Astrocyte (in vitro differentiated cells and primary cell): ENCODE measurements at regions not wholly inside any gene's neighbourhood (a gene's known extent, or its start where the extent isn't known, plus 50 kb on each side); places are given as distances from the start of the nearest gene placed in this dataset.

Experiments
- DNase-seq: peaks from one replicate; pipeline ENCODE4 v3.0.0-alpha.2; 2010; ENCODE audit warnings: low read depth
- FAIRE-seq: peaks from 2 replicates; lab custom pipeline; 2011; peaks lifted over from hg19 to GRCh38; lab: Jason Lieb, UNC
- H2AFZ ChIP-seq: 2 replicates; pipeline ENCODE4 v1.6.0; 2012; ENCODE audit warnings: low read depth, low read length, inconsistent platforms
- H3K27ac ChIP-seq: 2 replicates; pipeline ENCODE4 v1.5.1; 2011; ENCODE audit warnings: low read depth, low read length, inconsistent platforms
- H3K27me3 ChIP-seq: 2 replicates; pipeline ENCODE4 v1.6.0; 2011; ENCODE audit warnings: low read length, inconsistent platforms; ENCODE audit not compliant: insufficient read depth
- H3K36me3 ChIP-seq: 2 replicates; pipeline ENCODE4 v1.5.1; 2011; ENCODE audit warnings: low read length, inconsistent platforms; ENCODE audit not compliant: insufficient read depth
- H3K4me1 ChIP-seq: 2 replicates; pipeline ENCODE4 v1.5.1; 2011; ENCODE audit warnings: low read length, inconsistent platforms; ENCODE audit not compliant: insufficient read depth
- H3K4me2 ChIP-seq: 2 replicates; pipeline ENCODE4 v1.6.0; 2012; ENCODE audit warnings: low read length, inconsistent platforms
- H3K4me3 ChIP-seq: 2 replicates; pipeline ENCODE4 v1.5.1; 2011; ENCODE audit warnings: low read depth, mild to moderate bottlenecking, low read length, inconsistent platforms; ENCODE audit not compliant: insufficient read depth
- H3K79me2 ChIP-seq: 2 replicates; pipeline ENCODE4 v1.6.0; 2012; ENCODE audit warnings: mild to moderate bottlenecking, low read length, inconsistent platforms; ENCODE audit not compliant: insufficient read depth
- H3K9ac ChIP-seq: 2 replicates; pipeline ENCODE4 v1.6.0; 2012; ENCODE audit warnings: mild to moderate bottlenecking, low read length, inconsistent platforms
- H3K9me3 ChIP-seq: 2 replicates; pipeline ENCODE4 v1.5.1; 2012; ENCODE audit warnings: low read depth, mild to moderate bottlenecking, low read length, inconsistent platforms; ENCODE audit not compliant: insufficient read depth
- H4K20me1 ChIP-seq: 2 replicates; pipeline ENCODE4 v1.6.0; 2012; ENCODE audit warnings: low read length, inconsistent platforms; ENCODE audit not compliant: insufficient read depth
- H3K27ac Mint-ChIP-seq: one replicate; pipeline ENCODE4 v1.8.0; 2021; ENCODE audit warnings: mild to moderate bottlenecking, mixed read lengths; ENCODE audit not compliant: unreplicated experiment
- H3K27me3 Mint-ChIP-seq: one replicate; pipeline ENCODE4 v1.8.0; 2021; ENCODE audit warnings: low read depth, mixed read lengths; ENCODE audit not compliant: unreplicated experiment
- H3K36me3 Mint-ChIP-seq: one replicate; pipeline ENCODE4 v1.8.0; 2021; ENCODE audit warnings: low read depth, mixed read lengths; ENCODE audit not compliant: unreplicated experiment
- H3K4me1 Mint-ChIP-seq: one replicate; pipeline ENCODE4 v1.8.0; 2021; ENCODE audit warnings: low read depth, mixed read lengths; ENCODE audit not compliant: unreplicated experiment
- H3K4me3 Mint-ChIP-seq: one replicate; pipeline ENCODE4 v1.8.0; 2021; ENCODE audit warnings: mild to moderate bottlenecking, moderate library complexity, mixed read lengths; ENCODE audit not compliant: unreplicated experiment
- H3K9me3 Mint-ChIP-seq: one replicate; pipeline ENCODE4 v1.8.0; 2021; ENCODE audit warnings: mild to moderate bottlenecking, mixed read lengths; ENCODE audit not compliant: unreplicated experiment
- EZH2 ChIP-seq: IDR thresholded peaks from 2 replicates; pipeline ENCODE4 v1.6.1; 2012; ENCODE audit warnings: mild to moderate bottlenecking, low read length, inconsistent platforms; ENCODE audit not compliant: insufficient read depth
- TF ChIP-seq, protein P1 (sequence below): IDR thresholded peaks from 2 replicates; pipeline ENCODE4 v1.5.1; 2011; ENCODE audit warnings: low read depth, mild to moderate bottlenecking, inconsistent platforms, low read length, moderate library complexity; ENCODE audit not compliant: insufficient read depth

- Mint-ChIP-seq H3K9me3 (no peaks in the 10 kb centered on the region), H3K4me3 (no peak overlapping the region), H3K27ac (no peak overlapping the region), H3K27me3 (peaks cover 7% of the 10 kb centered on the region), H3K36me3 (no peaks in the 10 kb centered on the region), H3K4me1 (peaks cover 15% of the 10 kb centered on the region)
- no peak for TF ChIP-seq EZH2
- TF ChIP-seq, protein P1, sequence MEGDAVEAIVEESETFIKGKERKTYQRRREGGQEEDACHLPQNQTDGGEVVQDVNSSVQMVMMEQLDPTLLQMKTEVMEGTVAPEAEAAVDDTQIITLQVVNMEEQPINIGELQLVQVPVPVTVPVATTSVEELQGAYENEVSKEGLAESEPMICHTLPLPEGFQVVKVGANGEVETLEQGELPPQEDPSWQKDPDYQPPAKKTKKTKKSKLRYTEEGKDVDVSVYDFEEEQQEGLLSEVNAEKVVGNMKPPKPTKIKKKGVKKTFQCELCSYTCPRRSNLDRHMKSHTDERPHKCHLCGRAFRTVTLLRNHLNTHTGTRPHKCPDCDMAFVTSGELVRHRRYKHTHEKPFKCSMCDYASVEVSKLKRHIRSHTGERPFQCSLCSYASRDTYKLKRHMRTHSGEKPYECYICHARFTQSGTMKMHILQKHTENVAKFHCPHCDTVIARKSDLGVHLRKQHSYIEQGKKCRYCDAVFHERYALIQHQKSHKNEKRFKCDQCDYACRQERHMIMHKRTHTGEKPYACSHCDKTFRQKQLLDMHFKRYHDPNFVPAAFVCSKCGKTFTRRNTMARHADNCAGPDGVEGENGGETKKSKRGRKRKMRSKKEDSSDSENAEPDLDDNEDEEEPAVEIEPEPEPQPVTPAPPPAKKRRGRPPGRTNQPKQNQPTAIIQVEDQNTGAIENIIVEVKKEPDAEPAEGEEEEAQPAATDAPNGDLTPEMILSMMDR = no peak
- Histone ChIP-seq H3K9me3 (no peaks in the 10 kb centered on the region), H3K4me1 (peaks cover 21% of the 10 kb centered on the region), H3K27ac (no peak overlapping the region), H4K20me1 (no peaks in the 10 kb centered on the region), H3K9ac (no peak overlapping the region), H3K36me3 (no peaks in the 10 kb centered on the region), H2AFZ (no peak overlapping the region), H3K4me3 (no peak overlapping the region), H3K27me3 (peaks cover 2% of the 10 kb centered on the region), H3K79me2 (no peaks in the 10 kb centered on the region), H3K4me2 (no peak overlapping the region)
- DNase-seq = no peak
- no peak for FAIRE-seq
Measured at GRCh38 chr2:234797566-234798250, 154.1 kb upstream of the SH3BP4 start.

DNA sequence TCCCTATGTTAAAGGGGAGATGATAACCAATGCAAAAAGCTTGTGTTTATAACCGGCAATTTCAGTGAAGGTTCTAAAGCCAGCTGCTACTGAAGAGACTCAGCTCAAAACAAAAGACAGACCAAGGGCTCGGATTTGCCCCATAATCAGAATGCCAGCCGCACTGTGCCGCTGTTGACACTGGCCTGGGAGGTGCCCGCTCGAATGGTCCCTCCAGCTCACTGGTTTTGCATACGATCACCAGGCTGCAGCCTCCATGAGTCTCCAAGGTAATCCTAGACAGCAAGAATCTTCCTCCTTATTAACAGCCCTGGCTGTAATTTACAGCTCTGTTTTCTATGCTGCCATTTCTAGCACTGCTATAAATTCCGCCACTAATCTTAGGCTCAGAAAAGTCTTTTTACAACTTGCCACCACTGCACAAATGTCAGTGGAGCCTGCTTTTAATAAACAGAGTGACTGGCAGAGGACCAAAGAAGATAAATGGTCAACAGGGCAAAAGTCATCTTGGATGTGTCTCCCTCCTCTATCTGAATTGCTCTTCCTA is 155.7 kb upstream of the SH3BP4 start:
- TF ChIP-seq, protein P1 = no peak
- no peak for TF ChIP-seq EZH2
- no peak for FAIRE-seq

More for the DNA sequence above, 155.7 kb upstream of the SH3BP4 start:
- no peak overlapping the region for H3K4me2 ChIP-seq
- H3K36me3 ChIP-seq = no peaks in the 10 kb centered on the region
- H3K9me3 Mint-ChIP-seq = no peaks in the 10 kb centered on the region
- H3K9me3 ChIP-seq = no peaks in the 10 kb centered on the region
- H3K27me3 ChIP-seq = peaks cover 2% of the 10 kb centered on the region
- DNase-seq = no peak
- H4K20me1 ChIP-seq = no peaks in the 10 kb centered on the region
- no peaks in the 10 kb centered on the region for H3K79me2 ChIP-seq
- no peak overlapping the region for H3K9ac ChIP-seq
- peaks cover 19% of the 10 kb centered on the region for H3K4me1 Mint-ChIP-seq
- no peak overlapping the region for H3K27ac ChIP-seq
- peaks cover 29% of the 10 kb centered on the region for H3K4me1 ChIP-seq
- no peak overlapping the region for H3K27ac Mint-ChIP-seq
- H3K4me3 ChIP-seq = no peak overlapping the region
- no peaks in the 10 kb centered on the region for H3K36me3 Mint-ChIP-seq
- no peak overlapping the region for H2AFZ ChIP-seq
- no peak overlapping the region for H3K4me3 Mint-ChIP-seq
- peaks cover 7% of the 10 kb centered on the region for H3K27me3 Mint-ChIP-seq
